NOMO-1 treated with DMSO at 0.1 percent for 48 hours (cell line): ENCODE measurements at regions not wholly inside any gene's neighbourhood (a gene's known extent, or its start where the extent isn't known, plus 50 kb on each side); places are given as distances from the start of the nearest gene placed in this dataset.

ENCODE experiments used
- DNase-seq: peaks from one replicate; lab custom pipeline; 2025; ENCODE audit not compliant: unreplicated experiment; lab: John Stamatoyannopoulos, UW

GRCh38 chr5:125575891-125576505 lies 829.6 kb upstream of the ZNF608 start:
- no peak for DNase-seq

DNA sequence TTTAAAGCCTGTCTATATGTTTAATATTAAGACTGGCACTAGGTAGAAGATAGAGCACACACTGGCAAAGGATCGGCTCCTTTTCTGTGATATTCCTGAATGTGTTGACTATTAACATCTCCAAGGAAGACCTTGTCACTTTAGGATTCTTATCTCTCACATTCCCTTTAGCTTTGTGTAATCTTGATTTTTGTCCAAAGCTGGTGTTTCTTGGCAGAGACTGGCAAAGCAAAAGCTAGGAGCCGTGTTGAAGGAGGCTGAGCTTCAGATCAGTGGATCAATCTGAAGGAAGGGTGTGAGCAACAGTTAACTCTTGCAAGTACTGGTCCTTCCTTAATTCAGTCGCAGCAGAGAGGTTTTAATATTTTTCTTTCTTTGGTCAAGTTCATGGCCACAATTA lies 830.4 kb upstream of the ZNF608 start:
- DNase-seq = no peak

GRCh38 chr5:125578551-125578950 lies 832.1 kb upstream of the ZNF608 start:
- DNase-seq = no peak

GRCh38 chr5:125579182-125579581 lies 832.7 kb upstream of the ZNF608 start:
- no peak for DNase-seq

GRCh38 chr5:125581311-125581710 lies 834.9 kb upstream of the ZNF608 start:
- DNase-seq = no peak

- no peak for DNase-seq
Observed at GRCh38 chr5:125582352-125582751, 835.9 kb upstream of the ZNF608 start.

DNA sequence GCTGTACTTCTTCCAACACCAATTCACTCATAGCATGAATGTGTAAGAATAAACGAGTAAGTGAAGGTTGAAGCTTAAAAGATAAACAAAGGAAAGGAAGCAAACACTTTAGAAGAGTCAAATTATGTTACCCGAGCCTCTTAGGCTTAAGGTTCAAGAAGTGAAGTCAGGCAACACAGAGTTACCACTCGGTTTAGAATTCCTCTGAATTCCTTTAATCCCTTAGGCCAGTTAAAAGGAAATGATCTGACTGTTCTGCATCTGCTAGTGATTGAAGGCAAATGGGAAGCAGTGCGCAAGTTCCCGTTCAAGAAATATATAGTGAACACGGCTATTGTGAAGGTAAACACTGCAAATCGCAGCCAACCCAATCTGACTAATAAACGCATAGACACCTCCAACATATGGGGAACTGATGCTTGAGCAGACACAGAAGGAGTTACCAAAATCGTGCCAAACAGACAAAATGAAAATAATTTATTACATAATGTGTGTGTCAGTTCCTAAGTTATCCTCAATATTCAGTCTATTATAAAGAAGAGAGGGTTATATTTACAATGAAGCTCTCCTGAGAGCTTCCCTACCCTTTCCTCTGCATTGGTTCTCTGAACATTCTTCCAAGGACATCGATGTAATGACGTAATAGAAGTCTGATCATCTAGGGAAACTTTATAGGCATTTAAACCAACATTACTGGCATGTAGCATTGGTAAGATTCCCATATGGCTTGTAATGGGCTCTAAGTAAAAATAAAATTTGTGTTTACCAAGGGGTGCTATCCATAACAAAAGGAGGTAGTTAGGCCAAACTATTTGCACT lies 837.1 kb upstream of the ZNF608 start:
- no peak for DNase-seq

DNA sequence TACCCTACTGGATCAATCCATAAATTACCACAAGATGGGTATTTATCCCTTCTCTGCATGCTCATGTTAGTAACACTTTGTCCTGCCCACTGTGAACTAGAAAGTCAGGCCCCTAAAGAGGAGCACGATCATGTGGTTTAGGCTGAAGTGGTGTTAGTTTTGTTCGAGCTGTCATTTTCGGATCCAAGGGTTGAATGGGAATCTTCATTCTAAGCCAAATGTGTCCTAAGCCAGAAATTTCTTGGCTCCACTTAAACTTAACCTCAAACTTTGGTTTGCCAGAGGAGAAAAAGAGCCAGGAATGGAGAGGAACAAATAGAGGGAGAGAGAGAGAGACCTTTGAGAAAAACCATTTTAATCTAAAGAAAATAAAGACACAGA lies 837.7 kb upstream of the ZNF608 start:
- no peak for DNase-seq

DNA sequence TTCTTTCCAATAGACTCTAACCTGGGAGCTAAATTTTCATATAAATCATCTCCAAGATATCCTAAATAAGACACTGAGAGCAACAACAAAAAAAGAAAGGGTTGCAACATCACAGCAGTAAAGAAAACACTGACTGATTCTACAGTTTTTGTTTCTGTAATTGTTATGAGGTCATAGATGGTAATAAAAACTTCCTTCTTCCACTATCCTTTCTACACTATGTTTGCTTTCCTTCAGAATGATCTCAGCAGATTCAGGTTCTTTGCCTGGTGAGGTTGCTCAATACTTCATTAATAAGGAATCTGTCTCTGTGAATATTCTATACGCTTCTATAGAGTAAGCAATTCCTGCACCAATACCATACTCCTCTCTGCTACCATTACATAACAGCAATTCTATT lies 835.6 kb upstream of the GRAMD2B start:
- no peak for DNase-seq

DNA sequence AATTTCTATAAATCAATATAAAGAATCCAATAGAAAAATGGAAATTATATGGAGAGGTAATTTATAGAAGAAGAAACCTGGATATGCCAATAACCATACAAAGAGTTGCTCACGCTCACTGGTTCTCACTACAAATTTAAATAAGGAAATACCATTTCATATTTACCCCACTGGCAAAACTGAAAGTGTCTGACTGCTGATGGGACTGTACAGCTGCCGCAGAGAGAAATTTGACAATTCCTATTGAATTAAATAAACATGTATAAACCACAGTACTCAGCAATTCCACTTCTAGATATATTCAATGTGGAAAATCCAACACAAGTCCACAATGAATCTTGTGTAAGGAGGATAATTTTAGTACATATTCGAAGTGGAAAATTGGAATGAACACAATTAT lies 830.4 kb upstream of the GRAMD2B start:
- DNase-seq = no peak

DNA sequence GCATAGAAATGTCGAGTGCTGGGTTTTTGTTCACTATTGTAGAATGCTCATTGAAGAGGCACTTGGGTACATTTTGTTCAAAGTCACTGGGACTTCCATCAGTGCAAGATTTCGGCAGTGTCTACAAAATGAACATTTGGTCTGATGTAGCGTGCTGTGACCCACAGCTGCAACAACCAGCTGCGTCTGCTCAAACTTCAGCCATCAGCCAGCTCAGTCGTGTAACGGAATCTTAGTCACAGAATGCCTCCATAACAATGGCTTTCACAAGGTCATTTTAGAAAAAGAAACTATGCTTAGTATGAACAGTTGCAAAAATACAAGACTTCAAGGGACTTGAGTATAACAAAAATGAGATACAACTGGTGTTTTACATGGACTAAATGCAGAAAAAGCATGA lies 828.1 kb upstream of the GRAMD2B start:
- DNase-seq = no peak

DNA sequence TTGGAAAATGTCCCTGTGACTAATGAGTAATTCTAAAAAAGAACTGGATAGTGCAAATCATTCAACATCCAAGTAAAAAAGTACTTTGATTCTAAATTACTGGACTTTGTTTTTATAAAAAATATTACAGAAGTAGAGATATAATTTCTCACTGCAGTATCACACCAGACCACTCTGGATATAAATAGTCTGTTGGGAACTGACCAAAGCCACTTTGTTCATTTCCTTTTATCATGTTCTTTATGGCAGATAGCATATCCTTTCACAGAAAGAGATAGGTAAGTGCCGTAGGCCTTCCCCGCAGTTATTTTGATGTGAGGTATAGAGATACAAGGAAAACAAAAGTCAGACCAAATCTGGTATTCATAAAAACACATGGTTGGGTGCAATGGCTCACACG lies 827.4 kb upstream of the GRAMD2B start:
- DNase-seq = no peak

GRCh38 chr5:125597338-125597737 lies 825.9 kb upstream of the GRAMD2B start:
- DNase-seq = no peak

- no peak for DNase-seq
Observed at GRCh38 chr5:125600559-125600958, 822.6 kb upstream of the GRAMD2B start.

- no peak for DNase-seq
Observed at GRCh38 chr5:125602184-125602583, 821.0 kb upstream of the GRAMD2B start.

DNA sequence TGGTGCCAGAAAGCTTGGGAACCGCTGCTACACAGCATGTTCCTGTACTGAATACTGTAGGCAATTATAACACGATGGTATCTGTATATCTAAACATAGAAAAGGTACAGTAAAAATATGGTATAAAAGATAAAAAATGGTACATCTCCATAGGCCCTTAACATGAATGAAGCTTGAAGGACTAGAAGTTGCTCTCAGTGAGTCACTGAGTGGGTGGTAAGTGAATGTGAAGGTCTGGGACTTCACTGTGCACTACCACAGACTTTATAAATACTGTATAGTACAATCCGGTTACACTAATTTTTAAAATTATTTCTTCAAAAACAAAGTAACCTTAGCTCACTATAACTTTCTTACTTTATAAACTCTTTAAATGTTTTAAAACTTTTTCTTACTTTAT lies 819.9 kb upstream of the GRAMD2B start:
- no peak for DNase-seq

- DNase-seq = no peak
Observed at GRCh38 chr5:125604104-125604503, 819.1 kb upstream of the GRAMD2B start.

GRCh38 chr5:125607018-125607417 lies 816.2 kb upstream of the GRAMD2B start:
- DNase-seq = peak; percentile 10

GRCh38 chr5:125609011-125609410 lies 814.2 kb upstream of the GRAMD2B start:
- DNase-seq = no peak

DNA sequence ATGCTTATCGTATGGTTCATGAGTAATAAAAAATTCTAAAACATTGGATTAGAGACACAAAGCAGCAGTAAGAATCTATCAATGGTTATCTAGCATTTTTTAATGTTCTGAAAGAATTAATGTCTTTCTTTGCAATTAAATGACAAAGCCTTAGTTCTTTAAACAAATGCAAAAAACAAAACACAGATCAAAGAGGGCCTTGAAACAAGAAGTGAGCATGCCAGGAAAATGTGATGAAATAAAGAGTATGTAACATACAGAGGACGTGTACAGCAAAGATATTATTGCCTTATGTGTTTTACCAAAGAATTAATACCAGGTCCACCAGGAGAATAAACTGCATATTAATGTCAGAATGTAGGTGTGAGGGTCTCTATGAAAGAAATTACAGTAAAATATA lies 812.3 kb upstream of the GRAMD2B start:
- DNase-seq = no peak

DNA sequence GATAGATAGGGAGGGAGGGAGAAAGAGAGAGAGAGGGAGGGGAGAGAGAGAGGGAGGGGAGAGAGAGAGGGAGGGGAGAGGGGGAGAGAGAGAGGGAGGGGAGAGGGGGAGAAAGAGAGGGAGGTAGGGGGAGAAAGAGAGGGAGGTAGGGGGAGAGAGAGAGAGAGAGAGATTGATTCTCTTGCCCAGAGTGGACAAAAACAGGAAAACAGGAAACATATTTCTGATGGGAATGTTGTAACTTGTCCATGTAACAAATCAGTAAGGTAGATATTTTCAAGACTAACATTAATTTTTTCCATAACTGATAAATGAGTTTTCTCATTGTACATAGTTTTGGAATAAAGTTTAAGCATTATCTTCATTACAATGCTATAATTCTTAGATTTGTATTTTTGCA lies 811.7 kb upstream of the GRAMD2B start:
- DNase-seq = no peak

DNA sequence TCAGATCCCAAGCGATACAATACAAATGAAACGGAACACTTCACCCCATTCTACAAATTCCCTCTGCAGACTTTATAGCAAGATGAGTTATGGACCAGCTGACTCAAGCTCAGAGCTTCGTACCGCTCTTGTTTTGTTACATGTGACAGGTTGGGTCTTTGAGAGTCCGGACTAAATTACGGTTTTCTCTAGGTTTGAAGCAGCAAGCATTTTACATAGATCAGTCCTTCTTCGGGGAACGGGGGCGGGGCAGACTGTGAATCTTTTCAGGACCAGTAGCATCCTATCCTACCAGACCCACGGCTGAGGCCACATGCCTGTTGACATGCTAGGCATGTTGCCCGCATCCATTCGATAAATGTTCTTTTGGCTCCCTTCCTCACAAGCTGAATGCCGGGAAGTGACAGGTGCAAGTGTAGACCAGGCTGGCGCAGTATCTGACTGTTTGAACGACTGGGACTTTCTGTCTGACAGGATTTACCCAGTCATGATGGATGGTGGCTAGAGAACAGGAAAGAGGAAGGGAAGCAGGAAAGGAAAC lies 811.0 kb upstream of the GRAMD2B start:
- no peak for DNase-seq

- DNase-seq = no peak
Observed at GRCh38 chr5:125612776-125613175, 810.4 kb upstream of the GRAMD2B start.
